22Rv1 (cell line): ENCODE measurements at regions not wholly inside any gene's neighbourhood (a gene's known extent, or its start where the extent isn't known, plus 50 kb on each side); places are given as distances from the start of the nearest gene placed in this dataset.

Experiments
- H3K27ac ChIP-seq: fragments of 450-650 bp; 2 replicates; pipeline ENCODE4 v1.5.1; 2017
- CTCF ChIP-seq: fragments of 450-650 bp; IDR thresholded peaks from 2 replicates; pipeline ENCODE4 v1.5.1; 2017; ENCODE audit warnings: mild to moderate bottlenecking
- ZFX ChIP-seq: fragments of 450-650 bp; IDR thresholded peaks from 2 replicates; pipeline ENCODE4 v1.6.1; 2017; ENCODE audit warnings: antibody characterized with exemption, borderline replicate concordance

- H3K27ac ChIP-seq, result no peak overlapping the region
- TF ChIP-seq CTCF (peak; percentile 43), ZFX (no peak)
Observed at GRCh38 chr16:26765087-26765486, 301.6 kb upstream of the C16orf82 start.

DNA sequence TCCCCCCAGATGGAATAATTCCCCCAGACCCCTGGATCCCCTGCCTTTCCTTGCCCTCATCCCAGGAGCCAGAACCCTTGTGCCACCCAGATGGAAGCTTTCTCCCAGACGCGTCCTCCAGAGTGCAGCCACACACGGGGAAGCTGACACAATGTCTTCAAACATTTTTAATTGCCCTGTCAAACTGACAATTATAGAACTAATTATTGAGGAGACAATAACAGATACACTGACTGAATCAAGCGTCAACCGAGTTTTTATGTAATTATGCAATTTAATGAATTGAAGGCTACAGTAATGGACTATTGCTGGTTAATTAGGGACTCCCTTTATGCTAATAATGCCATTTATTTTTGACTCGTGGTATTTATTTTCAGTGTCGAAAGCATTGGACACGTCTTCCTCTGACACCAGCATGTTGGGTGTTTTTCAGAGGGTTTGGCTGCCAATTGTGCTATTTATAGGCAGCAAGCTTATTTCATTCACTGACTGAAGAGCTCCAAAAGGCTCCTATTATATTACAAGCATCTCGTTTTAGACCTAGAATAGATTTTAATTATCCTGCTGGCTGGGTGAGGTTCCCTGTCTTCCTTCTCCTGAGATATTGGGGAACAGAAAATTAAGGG, 298.2 kb upstream of the C16orf82 start:
- TF ChIP-seq ZFX (no peak), CTCF (no peak)

GRCh38 chr16:26770547-26770946, 296.2 kb upstream of the C16orf82 start:
- no peak overlapping the region for H3K27ac ChIP-seq
- TF ChIP-seq ZFX (no peak), CTCF (no peak)

More for the DNA sequence above, 298.2 kb upstream of the C16orf82 start:
- no peak overlapping the region for H3K27ac ChIP-seq

- H3K27ac ChIP-seq, result no peak overlapping the region
- TF ChIP-seq CTCF, result no peak
- no peak for TF ChIP-seq ZFX
Observed at GRCh38 chr16:26772503-26772902, 294.2 kb upstream of the C16orf82 start.

- H3K27ac ChIP-seq, result no peak overlapping the region
- TF ChIP-seq ZFX, result no peak
- no peak for TF ChIP-seq CTCF
Observed at GRCh38 chr16:26777821-26778220, 288.9 kb upstream of the C16orf82 start.

- H3K27ac ChIP-seq, result no peak overlapping the region
- TF ChIP-seq ZFX, result no peak
- no peak for TF ChIP-seq CTCF
Observed at GRCh38 chr16:26787924-26788323, 278.8 kb upstream of the C16orf82 start.

- TF ChIP-seq ZFX (no peak), CTCF (no peak)
- H3K27ac ChIP-seq, result no peak overlapping the region
Observed at GRCh38 chr16:26791169-26791568, 275.6 kb upstream of the C16orf82 start.
